ENCODE measurements at regions not wholly inside any gene's neighbourhood (a gene's known extent, or its start where the extent isn't known, plus 50 kb on each side); places are given as distances from the start of the nearest gene placed in this dataset.

- no peak overlapping the region for H3K27ac ChIP-seq
- TF ChIP-seq CTCF (IDR thresholded peaks at IDR 0.05), result no peak
- H3K4me3 ChIP-seq, result no peak overlapping the region
- DNase-seq (ENCODE audit: low spot score), result no peak
Measured at GRCh38 chr21:15616864-15617574, 112.8 kb upstream of the USP25 start.

GRCh38 chr21:15617964-15618363 lies 111.8 kb upstream of the USP25 start:
- DNase-seq (ENCODE audit: low spot score), result no peak
- Histone ChIP-seq H3K27ac (no peak overlapping the region), H3K4me3 (no peak overlapping the region)
- no peak for TF ChIP-seq CTCF (IDR thresholded peaks at IDR 0.05)

- Histone ChIP-seq H3K4me3 (no peak overlapping the region), H3K27ac (no peak overlapping the region)
- no peak for TF ChIP-seq CTCF (IDR thresholded peaks at IDR 0.05)
- DNase-seq (ENCODE audit: low spot score), result no peak
Measured at GRCh38 chr21:15620892-15621291, 108.9 kb upstream of the USP25 start.

GRCh38 chr21:15624646-15625045 lies 105.1 kb upstream of the USP25 start:
- DNase-seq (ENCODE audit: low spot score), result no peak
- TF ChIP-seq CTCF (IDR thresholded peaks at IDR 0.05), result no peak
- Histone ChIP-seq H3K4me3 (no peak overlapping the region), H3K27ac (no peak overlapping the region)

- H3K27ac ChIP-seq, result no peak overlapping the region
- no peak overlapping the region for H3K4me3 ChIP-seq
- no peak for TF ChIP-seq CTCF (IDR thresholded peaks at IDR 0.05)
- DNase-seq (ENCODE audit: low spot score), result no peak
Measured at GRCh38 chr21:15625363-15625762, 104.4 kb upstream of the USP25 start.

GRCh38 chr21:15626031-15626430 lies 103.8 kb upstream of the USP25 start:
- DNase-seq (ENCODE audit: low spot score), result no peak
- H3K27ac ChIP-seq, result no peak overlapping the region
- TF ChIP-seq CTCF (IDR thresholded peaks at IDR 0.05), result no peak
- H3K4me3 ChIP-seq, result no peak overlapping the region

GRCh38 chr21:15627011-15627410 lies 102.8 kb upstream of the USP25 start:
- DNase-seq (ENCODE audit: low spot score), result no peak
- H3K4me3 ChIP-seq, result no peak overlapping the region
- no peak overlapping the region for H3K27ac ChIP-seq
- no peak for TF ChIP-seq CTCF (IDR thresholded peaks at IDR 0.05)

Data from coronary artery (tissue), 2 donors.